ENCODE measurements at regions not wholly inside any gene's neighbourhood (a gene's known extent, or its start where the extent isn't known, plus 50 kb on each side); places are given as distances from the start of the nearest gene placed in this dataset.
"Not testable (repeated sequence)": the region's sequence is repeated elsewhere in the genome, so short reads cannot be mapped to it uniquely, and the experiment has no call there.

DNA sequence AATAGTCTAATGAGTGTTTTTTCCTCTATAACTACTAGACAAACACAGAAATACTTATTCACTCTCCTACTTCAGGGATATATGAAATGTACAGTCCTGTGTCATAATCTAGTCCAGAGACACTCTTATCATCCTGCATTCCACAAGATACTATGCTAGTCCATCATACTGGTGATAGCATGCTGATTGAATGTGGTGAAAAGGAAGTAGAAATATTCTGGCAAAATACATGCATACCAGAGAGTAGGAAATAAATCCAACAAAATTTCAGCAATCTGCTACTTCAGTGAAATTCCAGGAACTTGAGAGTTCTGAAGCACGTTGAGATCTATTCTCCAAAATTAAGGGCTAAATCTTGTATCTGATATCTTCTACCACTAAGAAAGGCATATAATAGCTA is 353.9 kb downstream of the PID1 start:
- Histone ChIP-seq H3K4me3 (ENCODE audit: insufficient read depth, low read length, poor library complexity, severe bottlenecking) (no peak overlapping the region), H3K27ac (ENCODE audit: low read depth, low read length) (no peak overlapping the region), H3K9ac (ENCODE audit: low read length) (no peak overlapping the region), H3K79me2 (ENCODE audit: insufficient read depth, low read length) (no peaks in the 10 kb centered on the region), H2AFZ (ENCODE audit: low read depth, low read length, severe bottlenecking) (no peak overlapping the region), H3K4me2 (ENCODE audit: low read depth, low read length, poor library complexity, severe bottlenecking) (no peak overlapping the region), H3K36me3 (ENCODE audit: low read length) (no peaks in the 10 kb centered on the region), H3K9me2 (replicated peaks; ENCODE audit: insufficient read depth, low read length) (no peaks in the 10 kb centered on the region), H3F3A (ENCODE audit: insufficient read depth) (no peaks in the 10 kb centered on the region), H3K9me3 (ENCODE audit: insufficient read depth, low read length) (no peaks in the 10 kb centered on the region), H4K20me1 (ENCODE audit: low read depth, low read length) (no peaks in the 10 kb centered on the region), H3K27me3 (ENCODE audit: low read length) (no peaks in the 10 kb centered on the region)
- no peak for TF ChIP-seq EZH2phosphoT487 (conservative IDR thresholded peaks at IDR 0.05; ENCODE audit: low read length)
- TF ChIP-seq, protein P1, sequence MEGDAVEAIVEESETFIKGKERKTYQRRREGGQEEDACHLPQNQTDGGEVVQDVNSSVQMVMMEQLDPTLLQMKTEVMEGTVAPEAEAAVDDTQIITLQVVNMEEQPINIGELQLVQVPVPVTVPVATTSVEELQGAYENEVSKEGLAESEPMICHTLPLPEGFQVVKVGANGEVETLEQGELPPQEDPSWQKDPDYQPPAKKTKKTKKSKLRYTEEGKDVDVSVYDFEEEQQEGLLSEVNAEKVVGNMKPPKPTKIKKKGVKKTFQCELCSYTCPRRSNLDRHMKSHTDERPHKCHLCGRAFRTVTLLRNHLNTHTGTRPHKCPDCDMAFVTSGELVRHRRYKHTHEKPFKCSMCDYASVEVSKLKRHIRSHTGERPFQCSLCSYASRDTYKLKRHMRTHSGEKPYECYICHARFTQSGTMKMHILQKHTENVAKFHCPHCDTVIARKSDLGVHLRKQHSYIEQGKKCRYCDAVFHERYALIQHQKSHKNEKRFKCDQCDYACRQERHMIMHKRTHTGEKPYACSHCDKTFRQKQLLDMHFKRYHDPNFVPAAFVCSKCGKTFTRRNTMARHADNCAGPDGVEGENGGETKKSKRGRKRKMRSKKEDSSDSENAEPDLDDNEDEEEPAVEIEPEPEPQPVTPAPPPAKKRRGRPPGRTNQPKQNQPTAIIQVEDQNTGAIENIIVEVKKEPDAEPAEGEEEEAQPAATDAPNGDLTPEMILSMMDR (IDR thresholded peaks at IDR 0.05; ENCODE audit: insufficient read depth, low read length, poor library complexity, severe bottlenecking), result no peak

DNA sequence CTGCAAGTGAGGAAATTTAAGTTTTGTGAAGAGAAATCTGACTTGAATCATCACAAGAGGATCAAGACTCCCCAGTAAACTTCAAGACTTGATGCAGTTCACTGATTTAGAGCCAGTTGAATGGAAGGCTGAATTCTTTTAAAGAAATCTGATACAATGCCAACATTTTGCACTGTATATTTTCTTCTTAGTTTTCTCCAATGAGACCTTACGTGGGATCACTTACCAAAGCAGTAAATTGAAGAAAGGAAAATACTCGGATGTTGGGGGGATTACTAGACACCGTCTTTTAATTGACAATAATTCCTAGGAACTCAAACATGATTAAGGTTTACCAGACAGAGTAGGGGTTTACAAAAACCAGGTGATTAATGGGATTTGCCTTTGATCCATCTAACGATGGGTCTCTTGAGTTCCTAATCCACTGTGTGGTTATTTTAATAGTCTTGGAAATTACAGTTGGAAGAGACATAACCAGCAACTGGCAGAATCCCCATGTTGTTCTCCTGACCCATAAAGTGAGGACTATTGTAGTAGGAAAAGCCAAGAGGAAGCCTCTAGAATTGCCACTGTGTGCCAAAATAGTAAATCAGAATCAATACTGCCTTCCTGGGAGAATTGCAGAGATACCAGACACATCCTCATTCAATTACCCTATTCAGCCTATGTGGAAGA is 354.5 kb downstream of the PID1 start:
- Histone ChIP-seq H3F3A (ENCODE audit: insufficient read depth) (no peaks in the 10 kb centered on the region), H3K9ac (ENCODE audit: low read length) (no peak overlapping the region), H3K4me2 (ENCODE audit: low read depth, low read length, poor library complexity, severe bottlenecking) (no peak overlapping the region), H4K20me1 (ENCODE audit: low read depth, low read length) (no peaks in the 10 kb centered on the region), H3K79me2 (ENCODE audit: insufficient read depth, low read length) (no peaks in the 10 kb centered on the region), H3K9me3 (ENCODE audit: insufficient read depth, low read length) (no peaks in the 10 kb centered on the region), H3K4me3 (ENCODE audit: insufficient read depth, low read length, poor library complexity, severe bottlenecking) (no peak overlapping the region), H3K27me3 (ENCODE audit: low read length) (no peaks in the 10 kb centered on the region), H3K36me3 (ENCODE audit: low read length) (no peaks in the 10 kb centered on the region), H3K9me2 (replicated peaks; ENCODE audit: insufficient read depth, low read length) (no peaks in the 10 kb centered on the region), H3K27ac (ENCODE audit: low read depth, low read length) (no peak overlapping the region), H2AFZ (ENCODE audit: low read depth, low read length, severe bottlenecking) (no peak overlapping the region)
- TF ChIP-seq EZH2phosphoT487 (conservative IDR thresholded peaks at IDR 0.05; ENCODE audit: low read length), result no peak
- TF ChIP-seq, protein P1 (IDR thresholded peaks at IDR 0.05; ENCODE audit: insufficient read depth, low read length, poor library complexity, severe bottlenecking), result no peak

DNA sequence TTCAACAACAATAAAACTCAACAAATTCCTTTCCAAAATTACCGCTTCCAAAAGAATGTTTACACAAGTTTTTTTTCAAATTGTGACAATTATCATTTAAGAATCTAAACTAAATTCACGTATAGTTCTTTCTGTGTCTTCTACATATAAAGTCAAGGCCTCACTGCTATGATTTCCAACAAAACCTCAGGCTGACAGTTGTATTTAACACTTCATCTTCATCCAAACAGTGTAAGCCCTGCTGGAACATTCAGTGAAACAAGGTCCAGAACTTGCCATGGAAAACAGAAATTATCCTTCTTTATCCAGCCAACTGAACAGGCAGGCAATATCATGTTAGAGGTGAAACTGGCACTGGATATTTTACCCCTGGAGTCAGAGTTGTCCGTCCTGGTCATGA is 357.9 kb downstream of the PID1 start:
- no peaks in the 10 kb centered on the region for H3K79me2 ChIP-seq (ENCODE audit: insufficient read depth, low read length)
- no peaks in the 10 kb centered on the region for H3K36me3 ChIP-seq (ENCODE audit: low read length)
- no peak overlapping the region for H3K4me2 ChIP-seq (ENCODE audit: low read depth, low read length, poor library complexity, severe bottlenecking)
- H4K20me1 ChIP-seq (ENCODE audit: low read depth, low read length), result no peaks in the 10 kb centered on the region
- no peaks in the 10 kb centered on the region for H3F3A ChIP-seq (ENCODE audit: insufficient read depth)
- no peak overlapping the region for H3K4me3 ChIP-seq (ENCODE audit: insufficient read depth, low read length, poor library complexity, severe bottlenecking)
- H3K27ac ChIP-seq (ENCODE audit: low read depth, low read length), result no peak overlapping the region
- no peaks in the 10 kb centered on the region for H3K27me3 ChIP-seq (ENCODE audit: low read length)
- TF ChIP-seq, protein P1 (IDR thresholded peaks at IDR 0.05; ENCODE audit: insufficient read depth, low read length, poor library complexity, severe bottlenecking), result no peak
- no peak for TF ChIP-seq EZH2phosphoT487 (conservative IDR thresholded peaks at IDR 0.05; ENCODE audit: low read length)
- H3K9me2 ChIP-seq (replicated peaks; ENCODE audit: insufficient read depth, low read length), result no peaks in the 10 kb centered on the region
- H3K9ac ChIP-seq (ENCODE audit: low read length), result no peak overlapping the region
- H2AFZ ChIP-seq (ENCODE audit: low read depth, low read length, severe bottlenecking), result no peak overlapping the region
- no peaks in the 10 kb centered on the region for H3K9me3 ChIP-seq (ENCODE audit: insufficient read depth, low read length)

DNA sequence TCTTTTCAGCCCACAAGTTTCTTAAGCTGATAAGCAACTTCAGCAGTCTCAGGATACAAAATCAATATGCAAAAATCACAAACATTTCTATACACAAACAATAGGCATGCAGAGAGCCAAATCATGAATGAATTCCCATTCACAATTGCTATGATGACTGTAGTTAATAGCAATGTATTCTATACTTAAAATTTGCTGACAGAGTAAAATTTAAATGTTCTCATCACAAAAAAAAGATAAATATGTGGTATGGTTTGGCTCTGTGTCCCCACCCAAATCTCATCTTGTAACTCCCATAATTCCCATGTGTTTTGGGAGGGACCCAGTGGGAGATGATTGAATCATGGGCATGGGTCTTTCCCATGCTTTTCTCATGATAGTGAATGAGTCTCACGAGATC is 360.2 kb downstream of the PID1 start:
- H3K79me2 ChIP-seq (ENCODE audit: insufficient read depth, low read length); H3K36me3 ChIP-seq (ENCODE audit: low read length); H3K27ac ChIP-seq (ENCODE audit: low read depth, low read length); H3K9ac ChIP-seq (ENCODE audit: low read length); H3K4me3 ChIP-seq (ENCODE audit: insufficient read depth, low read length, poor library complexity, severe bottlenecking); H3F3A ChIP-seq (ENCODE audit: insufficient read depth); H3K9me3 ChIP-seq (ENCODE audit: insufficient read depth, low read length); H4K20me1 ChIP-seq (ENCODE audit: low read depth, low read length); H3K9me2 ChIP-seq (replicated peaks; ENCODE audit: insufficient read depth, low read length); H3K4me2 ChIP-seq (ENCODE audit: low read depth, low read length, poor library complexity, severe bottlenecking); H3K27me3 ChIP-seq (ENCODE audit: low read length); H2AFZ ChIP-seq (ENCODE audit: low read depth, low read length, severe bottlenecking): not testable (repeated sequence)
